ENCODE measurements at regions not wholly inside any gene's neighbourhood (a gene's known extent, or its start where the extent isn't known, plus 50 kb on each side); places are given as distances from the start of the nearest gene placed in this dataset.
A peak's percentile ranks its signal among the peaks of the same experiment; 100 is the strongest.

DNA sequence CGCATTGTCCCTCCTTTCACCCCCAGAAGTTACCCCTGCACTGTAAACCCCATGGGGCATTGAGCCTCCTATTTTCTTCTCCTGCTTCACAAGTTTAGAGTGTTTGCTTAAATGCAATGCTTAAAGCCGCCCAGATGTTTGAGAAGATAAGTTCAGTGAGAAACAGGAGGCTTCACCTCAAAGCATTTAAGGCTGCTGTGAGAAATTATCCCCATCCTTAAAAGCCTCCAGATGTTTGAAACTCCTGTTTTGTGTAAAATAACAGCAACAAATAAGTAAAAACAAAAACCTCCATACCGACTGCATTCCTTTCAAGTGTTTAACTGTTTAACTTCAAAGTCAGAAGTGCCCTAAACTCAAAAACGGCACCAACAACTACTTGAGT lies 81.8 kb downstream of the RTP5 start:
- Histone ChIP-seq H3K4me2 (peak overlapping the region; percentile 71), H3K4me1 (ENCODE audit: insufficient read depth) (peaks cover 3% of the 10 kb centered on the region), H2AFZ (no peak overlapping the region), H3K9me3 (ENCODE audit: low read depth) (no peaks in the 10 kb centered on the region), H3K36me3 (replicated peaks; ENCODE audit: insufficient read depth, low read depth) (no peaks in the 10 kb centered on the region), H4K20me1 (ENCODE audit: insufficient read depth, poor library complexity, severe bottlenecking) (no peaks in the 10 kb centered on the region), H3K27ac (no peak overlapping the region), H3K9me2 (replicated peaks; ENCODE audit: insufficient read depth) (no peaks in the 10 kb centered on the region), H3K27me3 (no peaks in the 10 kb centered on the region), H3K4me3 (no peak overlapping the region), H3K79me2 (no peaks in the 10 kb centered on the region)
- no peak for DNase-seq (ENCODE audit: low spot score)
- WGBS (ENCODE audit: low lambda C conversion rate, missing lambda C conversion rate), result 27% methylated on average over 4 of the region's 4 CpGs
- TF ChIP-seq, protein P1, sequence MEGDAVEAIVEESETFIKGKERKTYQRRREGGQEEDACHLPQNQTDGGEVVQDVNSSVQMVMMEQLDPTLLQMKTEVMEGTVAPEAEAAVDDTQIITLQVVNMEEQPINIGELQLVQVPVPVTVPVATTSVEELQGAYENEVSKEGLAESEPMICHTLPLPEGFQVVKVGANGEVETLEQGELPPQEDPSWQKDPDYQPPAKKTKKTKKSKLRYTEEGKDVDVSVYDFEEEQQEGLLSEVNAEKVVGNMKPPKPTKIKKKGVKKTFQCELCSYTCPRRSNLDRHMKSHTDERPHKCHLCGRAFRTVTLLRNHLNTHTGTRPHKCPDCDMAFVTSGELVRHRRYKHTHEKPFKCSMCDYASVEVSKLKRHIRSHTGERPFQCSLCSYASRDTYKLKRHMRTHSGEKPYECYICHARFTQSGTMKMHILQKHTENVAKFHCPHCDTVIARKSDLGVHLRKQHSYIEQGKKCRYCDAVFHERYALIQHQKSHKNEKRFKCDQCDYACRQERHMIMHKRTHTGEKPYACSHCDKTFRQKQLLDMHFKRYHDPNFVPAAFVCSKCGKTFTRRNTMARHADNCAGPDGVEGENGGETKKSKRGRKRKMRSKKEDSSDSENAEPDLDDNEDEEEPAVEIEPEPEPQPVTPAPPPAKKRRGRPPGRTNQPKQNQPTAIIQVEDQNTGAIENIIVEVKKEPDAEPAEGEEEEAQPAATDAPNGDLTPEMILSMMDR (IDR thresholded peaks at IDR 0.05; ENCODE audit: poor library complexity), result no peak
- TF ChIP-seq EZH2 (IDR thresholded peaks at IDR 0.05; ENCODE audit: borderline replicate concordance) (no peak), EZH2phosphoT487 (IDR thresholded peaks at IDR 0.05; ENCODE audit: low read depth, severe bottlenecking, unreplicated experiment) (no peak)

DNA sequence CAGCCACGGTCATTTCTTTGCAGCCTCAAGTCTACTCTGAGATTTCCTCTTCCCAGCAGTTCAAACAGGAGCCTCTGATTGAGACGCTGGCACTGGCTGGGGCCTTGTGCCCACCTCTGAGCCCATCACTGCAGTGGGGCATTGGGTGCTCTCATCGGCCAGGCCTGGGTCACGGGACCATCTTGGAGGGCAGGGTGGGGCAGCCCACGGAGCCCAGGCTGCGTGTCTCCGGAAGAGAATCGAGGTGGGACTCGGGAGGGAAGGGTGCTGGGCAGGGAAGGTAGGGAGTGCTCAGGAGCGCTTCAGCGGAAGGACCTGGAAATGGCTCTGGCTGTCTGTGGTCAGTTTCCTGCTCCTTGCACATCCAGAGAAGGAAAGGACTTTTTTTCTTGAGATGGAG lies 82.4 kb downstream of the RTP5 start:
- Histone ChIP-seq H2AFZ (no peak overlapping the region), H3K4me3 (no peak overlapping the region), H3K4me2 (no peak overlapping the region), H3K27me3 (no peaks in the 10 kb centered on the region), H3K36me3 (replicated peaks; ENCODE audit: insufficient read depth, low read depth) (no peaks in the 10 kb centered on the region), H3K9me3 (ENCODE audit: low read depth) (no peaks in the 10 kb centered on the region), H3K9me2 (replicated peaks; ENCODE audit: insufficient read depth) (no peaks in the 10 kb centered on the region), H4K20me1 (ENCODE audit: insufficient read depth, poor library complexity, severe bottlenecking) (no peaks in the 10 kb centered on the region), H3K27ac (no peak overlapping the region), H3K4me1 (ENCODE audit: insufficient read depth) (peaks cover 3% of the 10 kb centered on the region), H3K79me2 (no peaks in the 10 kb centered on the region)
- DNase-seq (ENCODE audit: low spot score), result no peak
- WGBS (ENCODE audit: low lambda C conversion rate, missing lambda C conversion rate), result 92% methylated on average over 11 of the region's 11 CpGs
- TF ChIP-seq EZH2phosphoT487 (IDR thresholded peaks at IDR 0.05; ENCODE audit: low read depth, severe bottlenecking, unreplicated experiment) (no peak), EZH2 (IDR thresholded peaks at IDR 0.05; ENCODE audit: borderline replicate concordance) (no peak)
- TF ChIP-seq, protein P1 (IDR thresholded peaks at IDR 0.05; ENCODE audit: poor library complexity), result no peak

DNA sequence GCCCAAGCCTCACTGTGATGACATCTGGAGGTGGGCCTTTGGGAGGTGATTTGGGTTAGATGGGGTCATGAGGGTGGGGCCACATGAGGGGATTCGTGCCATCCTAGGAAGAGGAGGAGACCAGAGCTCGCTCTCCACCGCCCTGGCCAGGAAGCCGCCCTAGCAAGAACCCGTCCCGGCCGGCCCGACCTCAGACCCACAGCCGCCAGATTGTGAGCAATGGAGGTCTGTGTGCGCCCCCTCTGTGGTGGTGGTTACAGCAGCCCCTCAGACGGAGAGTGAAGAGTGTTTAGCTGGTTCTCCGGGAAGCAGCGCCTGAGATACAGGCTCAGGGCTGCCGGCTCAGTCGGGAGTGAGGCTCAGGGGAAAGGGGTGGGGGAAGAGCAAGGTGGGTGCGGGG lies 83.3 kb downstream of the RTP5 start:
- no peaks in the 10 kb centered on the region for H3K79me2 ChIP-seq
- no peak for DNase-seq (ENCODE audit: low spot score)
- H4K20me1 ChIP-seq (ENCODE audit: insufficient read depth, poor library complexity, severe bottlenecking), result no peaks in the 10 kb centered on the region
- no peaks in the 10 kb centered on the region for H3K36me3 ChIP-seq (replicated peaks; ENCODE audit: insufficient read depth, low read depth)
- no peaks in the 10 kb centered on the region for H3K9me3 ChIP-seq (ENCODE audit: low read depth)
- peaks cover 3% of the 10 kb centered on the region for H3K4me1 ChIP-seq (ENCODE audit: insufficient read depth)
- H3K27me3 ChIP-seq, result no peaks in the 10 kb centered on the region
- H2AFZ ChIP-seq, result no peak overlapping the region
- H3K27ac ChIP-seq, result no peak overlapping the region
- TF ChIP-seq, protein P1 (IDR thresholded peaks at IDR 0.05; ENCODE audit: poor library complexity), result no peak
- TF ChIP-seq EZH2 (IDR thresholded peaks at IDR 0.05; ENCODE audit: borderline replicate concordance) (no peak), EZH2phosphoT487 (IDR thresholded peaks at IDR 0.05; ENCODE audit: low read depth, severe bottlenecking, unreplicated experiment) (no peak)
- no peaks in the 10 kb centered on the region for H3K9me2 ChIP-seq (replicated peaks; ENCODE audit: insufficient read depth)
- H3K4me3 ChIP-seq, result no peak overlapping the region
- 81% methylated on average over 5 of the region's 16 CpGs for WGBS (ENCODE audit: low lambda C conversion rate, missing lambda C conversion rate)
- no peak overlapping the region for H3K4me2 ChIP-seq
